Loucy (cell line): ENCODE measurements at regions not wholly inside any gene's neighbourhood (a gene's known extent, or its start where the extent isn't known, plus 50 kb on each side); places are given as distances from the start of the nearest gene placed in this dataset.

Experiments
- H2AFZ ChIP-seq: fragments of 200-600 bp; sonication (generic); 2 replicates; pipeline ENCODE4 v1.6.0; 2016; ENCODE audit warnings: antibody characterized with exemption, mild to moderate bottlenecking, low read length, moderate library complexity
- H3F3A ChIP-seq: fragments of 200-600 bp; 2 replicates; pipeline ENCODE4 v1.6.0; 2016; ENCODE audit warnings: antibody characterized with exemption, low read depth, mild to moderate bottlenecking
- H3K27me3 ChIP-seq: fragments of 200-600 bp; sonication (generic); 2 replicates; pipeline ENCODE4 v1.6.1; 2014; ENCODE audit warnings: low read length, mild to moderate bottlenecking; ENCODE audit not compliant: insufficient read depth, poor library complexity, severe bottlenecking
- H3K36me3 ChIP-seq: fragments of 200-600 bp; sonication (generic); 2 replicates; pipeline ENCODE4 v1.6.1; 2016; ENCODE audit warnings: low read length; ENCODE audit not compliant: insufficient read depth
- H3K4me1 ChIP-seq: fragments of 200-600 bp; sonication (generic); 2 replicates; pipeline ENCODE4 v1.5.1; 2014; ENCODE audit warnings: low read length, mild to moderate bottlenecking; ENCODE audit not compliant: insufficient read depth, poor library complexity, severe bottlenecking
- H3K4me2 ChIP-seq: fragments of 200-600 bp; sonication (generic); 2 replicates; pipeline ENCODE4 v1.6.0; 2014; ENCODE audit warnings: antibody characterized with exemption, low read length, low read depth, mild to moderate bottlenecking; ENCODE audit not compliant: poor library complexity, severe bottlenecking
- H3K4me3 ChIP-seq: fragments of 200-600 bp; sonication (generic); 2 replicates; pipeline ENCODE4 v1.5.1; 2014; ENCODE audit warnings: low read length, mild to moderate bottlenecking, mixed read lengths; ENCODE audit not compliant: poor library complexity, severe bottlenecking
- H3K79me2 ChIP-seq: fragments of 200-600 bp; sonication (generic); 2 replicates; pipeline ENCODE4 v1.6.1; 2014; ENCODE audit warnings: low read length; ENCODE audit not compliant: insufficient read depth
- H3K9ac ChIP-seq: fragments of 200-600 bp; sonication (generic); 2 replicates; pipeline ENCODE4 v1.6.0; 2014; ENCODE audit warnings: mild to moderate bottlenecking, low read depth, low read length, moderate library complexity; ENCODE audit not compliant: poor library complexity, severe bottlenecking
- H3K9me2 ChIP-seq: fragments of 200-600 bp; sonication (generic); replicated peaks from 2 replicates; pipeline ENCODE4 v1.6.1; 2016; ENCODE audit warnings: low read depth, low read length, mixed read lengths
- H3K9me3 ChIP-seq: fragments of 200-600 bp; sonication (generic); 2 replicates; pipeline ENCODE4 v1.6.1; 2014; ENCODE audit warnings: mild to moderate bottlenecking, antibody characterized with exemption, low read length, low read depth; ENCODE audit not compliant: insufficient read depth
- H4K20me1 ChIP-seq: fragments of 200-600 bp; sonication (generic); 2 replicates; pipeline ENCODE4 v1.6.0; 2014; ENCODE audit warnings: antibody characterized with exemption, low read length, mild to moderate bottlenecking; ENCODE audit not compliant: insufficient read depth, poor library complexity, severe bottlenecking
- CTCF ChIP-seq: fragments of 200-600 bp; sonication (generic); conservative IDR thresholded peaks from 2 replicates; pipeline ENCODE4 v1.5.1; 2014; ENCODE audit warnings: mild to moderate bottlenecking, antibody characterized with exemption, low read length
- EZH2phosphoT487 ChIP-seq: fragments of 200-600 bp; IDR thresholded peaks from 2 replicates; pipeline ENCODE4 v1.6.1; 2018; ENCODE audit warnings: antibody characterized with exemption, mild to moderate bottlenecking, moderate library complexity, borderline replicate concordance

- Histone ChIP-seq H2AFZ (no peak overlapping the region), H3K36me3 (no peaks in the 10 kb centered on the region), H3K9ac (no peak overlapping the region), H3K4me3 (no peak overlapping the region), H4K20me1 (no peaks in the 10 kb centered on the region), H3F3A (no peaks in the 10 kb centered on the region), H3K9me3 (no peaks in the 10 kb centered on the region), H3K4me1 (no peaks in the 10 kb centered on the region), H3K79me2 (no peaks in the 10 kb centered on the region), H3K27me3 (no peaks in the 10 kb centered on the region), H3K9me2 (no peaks in the 10 kb centered on the region), H3K4me2 (no peak overlapping the region)
- no peak for TF ChIP-seq EZH2phosphoT487
These were observed 142.2 kb upstream of the PRLR start for GRCh38 chr5:35372482-35372881.

GRCh38 chr5:35371951-35372426 is 141.7 kb upstream of the PRLR start:
- H3K4me2 ChIP-seq, result no peak overlapping the region
- H3K4me3 ChIP-seq, result no peak overlapping the region
- no peaks in the 10 kb centered on the region for H3F3A ChIP-seq
- H3K79me2 ChIP-seq, result no peaks in the 10 kb centered on the region
- no peaks in the 10 kb centered on the region for H3K27me3 ChIP-seq
- H3K9ac ChIP-seq, result no peak overlapping the region
- no peaks in the 10 kb centered on the region for H3K36me3 ChIP-seq
- H4K20me1 ChIP-seq, result no peaks in the 10 kb centered on the region
- no peaks in the 10 kb centered on the region for H3K9me3 ChIP-seq
- no peak for TF ChIP-seq EZH2phosphoT487
- no peak for TF ChIP-seq CTCF
- no peaks in the 10 kb centered on the region for H3K9me2 ChIP-seq
- H3K4me1 ChIP-seq, result no peaks in the 10 kb centered on the region
- H2AFZ ChIP-seq, result no peak overlapping the region

- Histone ChIP-seq H3K9me3 (no peaks in the 10 kb centered on the region), H3K9ac (no peak overlapping the region), H3K4me3 (no peak overlapping the region), H4K20me1 (no peaks in the 10 kb centered on the region), H3K4me2 (no peak overlapping the region), H2AFZ (no peak overlapping the region), H3K36me3 (no peaks in the 10 kb centered on the region), H3K79me2 (no peaks in the 10 kb centered on the region), H3K9me2 (no peaks in the 10 kb centered on the region), H3F3A (no peaks in the 10 kb centered on the region), H3K4me1 (no peaks in the 10 kb centered on the region), H3K27me3 (no peaks in the 10 kb centered on the region)
- TF ChIP-seq EZH2phosphoT487 (no peak), CTCF (no peak)
These were observed 140.6 kb upstream of the PRLR start for GRCh38 chr5:35370871-35371270.

GRCh38 chr5:35369965-35370790 is 139.9 kb upstream of the PRLR start:
- no peak overlapping the region for H3K4me2 ChIP-seq
- no peaks in the 10 kb centered on the region for H3K79me2 ChIP-seq
- no peaks in the 10 kb centered on the region for H3K9me2 ChIP-seq
- H3K27me3 ChIP-seq, result no peaks in the 10 kb centered on the region
- H3K9me3 ChIP-seq, result no peaks in the 10 kb centered on the region
- H3K36me3 ChIP-seq, result no peaks in the 10 kb centered on the region
- H3K9ac ChIP-seq, result no peak overlapping the region
- no peaks in the 10 kb centered on the region for H3F3A ChIP-seq
- H4K20me1 ChIP-seq, result no peaks in the 10 kb centered on the region
- H3K4me3 ChIP-seq, result no peak overlapping the region
- H3K4me1 ChIP-seq, result no peaks in the 10 kb centered on the region
- no peak overlapping the region for H2AFZ ChIP-seq
- TF ChIP-seq CTCF (no peak), EZH2phosphoT487 (no peak)
